WERI-Rb-1 (cell line): ENCODE measurements at regions not wholly inside any gene's neighbourhood (a gene's known extent, or its start where the extent isn't known, plus 50 kb on each side); places are given as distances from the start of the nearest gene placed in this dataset.

Experiments
- DNase-seq: peaks from one replicate; pipeline ENCODE4 v3.0.0-alpha.2; 2020
- H3K27ac ChIP-seq: fragments of 250-450 bp; sonication (Bioruptor Pico); 2 replicates; pipeline ENCODE4 v1.5.1; 2020; ENCODE audit warnings: mild to moderate bottlenecking, moderate library complexity
- H3K27me3 ChIP-seq: fragments of 250-450 bp; sonication (Bioruptor Pico); 2 replicates; pipeline ENCODE4 v1.5.1; 2021; ENCODE audit warnings: mild to moderate bottlenecking, low read depth, moderate library complexity; ENCODE audit not compliant: insufficient read depth, severe bottlenecking
- H3K36me3 ChIP-seq: fragments of 250-450 bp; sonication (Bioruptor Pico); 2 replicates; pipeline ENCODE4 v1.5.1; 2020; ENCODE audit warnings: mild to moderate bottlenecking, moderate library complexity
- H3K4me3 ChIP-seq: 2 replicates; pipeline ENCODE4 v1.5.1; 2011; ENCODE audit warnings: low read depth, mild to moderate bottlenecking, control low read depth, low read length
- H3K9me3 ChIP-seq: fragments of 250-450 bp; sonication (Bioruptor Pico); 2 replicates; pipeline ENCODE4 v1.5.1; 2021; ENCODE audit warnings: mild to moderate bottlenecking, moderate library complexity; ENCODE audit not compliant: severe bottlenecking
- CTCF ChIP-seq: IDR thresholded peaks from 2 replicates; pipeline ENCODE4 v1.5.1; 2011; ENCODE audit warnings: low read depth, mild to moderate bottlenecking, control low read depth, inconsistent platforms, low read length

- no peaks in the 10 kb centered on the region for H3K9me3 ChIP-seq
- no peak for DNase-seq
- no peak for TF ChIP-seq CTCF
- H3K4me3 ChIP-seq: no peak overlapping the region
- H3K36me3 ChIP-seq: no peaks in the 10 kb centered on the region
- no peak overlapping the region for H3K27ac ChIP-seq
- H3K27me3 ChIP-seq: no peaks in the 10 kb centered on the region
These were observed 68.1 kb upstream of the F3 start for GRCh38 chr1:94609619-94610018.

- H3K9me3 ChIP-seq: no peaks in the 10 kb centered on the region
- no peak overlapping the region for H3K4me3 ChIP-seq
- H3K36me3 ChIP-seq: no peaks in the 10 kb centered on the region
- no peak for DNase-seq
- no peak overlapping the region for H3K27ac ChIP-seq
- no peaks in the 10 kb centered on the region for H3K27me3 ChIP-seq
- TF ChIP-seq CTCF: no peak
These were observed 67.4 kb upstream of the F3 start for GRCh38 chr1:94608852-94609530.

- Histone ChIP-seq H3K4me3 (no peak overlapping the region), H3K9me3 (no peaks in the 10 kb centered on the region), H3K27me3 (no peaks in the 10 kb centered on the region), H3K27ac (no peak overlapping the region), H3K36me3 (no peaks in the 10 kb centered on the region)
- TF ChIP-seq CTCF: no peak
- no peak for DNase-seq
These were observed 66.7 kb upstream of the F3 start for GRCh38 chr1:94608142-94608851.

GRCh38 chr1:94607398-94607797, 65.8 kb upstream of the F3 start:
- no peak overlapping the region for H3K27ac ChIP-seq
- H3K27me3 ChIP-seq: no peaks in the 10 kb centered on the region
- H3K36me3 ChIP-seq: no peaks in the 10 kb centered on the region
- no peak for DNase-seq
- no peak for TF ChIP-seq CTCF
- H3K4me3 ChIP-seq: no peak overlapping the region
- H3K9me3 ChIP-seq: no peaks in the 10 kb centered on the region

- no peak overlapping the region for H3K27ac ChIP-seq
- H3K9me3 ChIP-seq: no peaks in the 10 kb centered on the region
- TF ChIP-seq CTCF: no peak
- no peak for DNase-seq
- no peaks in the 10 kb centered on the region for H3K36me3 ChIP-seq
- H3K4me3 ChIP-seq: no peak overlapping the region
- no peaks in the 10 kb centered on the region for H3K27me3 ChIP-seq
These were observed 64.9 kb upstream of the F3 start for GRCh38 chr1:94606471-94606870.
